ENCODE measurements at regions not wholly inside any gene's neighbourhood (a gene's known extent, or its start where the extent isn't known, plus 50 kb on each side); places are given as distances from the start of the nearest gene placed in this dataset.

DNA sequence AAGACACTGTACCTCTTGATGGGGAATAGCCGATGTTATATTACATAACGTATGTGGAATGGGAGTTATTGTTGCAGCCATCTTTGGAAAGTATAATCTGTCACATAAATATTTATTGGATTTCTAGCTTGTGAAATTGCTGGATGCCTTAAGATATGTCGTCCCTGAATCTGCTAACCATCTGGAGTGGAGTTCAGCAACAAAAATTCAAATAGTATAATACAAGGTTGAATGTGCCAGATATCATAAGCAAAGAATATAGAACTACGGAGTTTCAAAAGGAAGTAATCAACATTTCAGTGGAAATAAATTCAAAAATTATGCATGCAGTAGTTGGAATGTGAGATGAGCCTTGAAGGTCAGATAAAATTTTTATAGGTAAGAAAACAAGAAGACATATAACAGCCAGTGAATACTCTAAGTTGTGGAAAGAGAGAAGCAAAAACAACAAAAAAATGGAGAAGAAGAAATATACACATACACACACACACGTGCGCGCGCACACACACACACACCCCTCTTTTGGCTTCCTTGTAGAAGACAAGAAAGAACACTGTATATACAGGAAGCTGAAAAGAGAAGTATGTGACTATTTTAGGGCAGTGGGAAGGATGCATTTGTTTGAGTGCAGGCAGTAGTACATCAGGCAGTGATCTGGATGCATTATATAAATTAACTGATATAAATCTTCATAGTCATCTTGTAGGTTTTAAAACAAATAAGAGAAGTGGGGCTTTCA is 516.7 kb downstream of the KCNT2 start:
- TF ChIP-seq CTCF (IDR thresholded peaks at IDR 0.05) (no peak), POLR2A (IDR thresholded peaks at IDR 0.05) (no peak)

All from heart left ventricle (tissue), 13 donors.